Smooth muscle cell of the brain vasculature (primary cell): ENCODE measurements at regions not wholly inside any gene's neighbourhood (a gene's known extent, or its start where the extent isn't known, plus 50 kb on each side); places are given as distances from the start of the nearest gene placed in this dataset.
A peak's percentile ranks its signal among the peaks of the same experiment; 100 is the strongest.
"Not testable (repeated sequence)": the region's sequence is repeated elsewhere in the genome, so short reads cannot be mapped to it uniquely, and the experiment has no call there.

Source experiments
- DNase-seq: peaks from one replicate; pipeline ENCODE4 v3.0.0-alpha.2; 2012; ENCODE audit warnings: low read depth, low spot score

DNA sequence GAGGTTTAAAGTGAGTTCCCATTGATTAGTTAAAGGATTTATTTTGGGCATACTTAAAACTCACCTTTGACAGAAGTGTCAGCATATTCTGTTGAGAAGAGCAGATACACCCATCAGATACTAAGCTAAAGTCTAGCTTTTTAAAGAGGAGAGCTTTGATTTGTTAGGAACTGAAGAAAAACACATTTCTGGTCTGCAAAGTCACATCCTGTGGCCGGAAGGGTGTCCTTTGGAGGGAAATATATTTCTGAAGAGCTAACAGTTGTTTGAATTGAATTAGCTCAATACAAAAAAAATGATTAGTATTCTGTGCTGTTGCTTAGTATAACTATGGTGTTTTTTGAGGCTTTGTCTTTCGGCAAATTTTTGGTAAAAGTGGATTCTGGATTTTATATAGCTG, 302.7 kb downstream of the RFPL4B start:
- DNase-seq: no peak

DNA sequence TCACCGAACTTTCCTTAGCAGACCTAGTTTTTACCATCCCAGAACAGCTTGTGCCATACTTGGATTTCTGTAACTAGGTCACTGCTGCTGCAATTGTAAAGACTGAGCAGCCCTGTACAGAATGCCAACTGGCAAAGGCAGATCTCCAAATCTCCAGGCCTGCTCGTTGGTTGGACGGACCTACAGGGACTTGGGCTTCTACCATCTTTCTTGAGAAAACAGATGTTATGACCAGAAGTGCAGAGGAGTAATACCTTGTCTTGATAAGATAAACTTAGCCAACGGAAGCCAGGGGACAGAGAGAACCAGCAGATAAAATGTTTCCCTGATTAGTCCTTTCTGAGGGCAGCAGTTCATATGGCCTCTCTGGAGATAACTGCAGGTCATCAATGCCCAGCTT, 304.1 kb downstream of the RFPL4B start:
- DNase-seq: no peak

DNA sequence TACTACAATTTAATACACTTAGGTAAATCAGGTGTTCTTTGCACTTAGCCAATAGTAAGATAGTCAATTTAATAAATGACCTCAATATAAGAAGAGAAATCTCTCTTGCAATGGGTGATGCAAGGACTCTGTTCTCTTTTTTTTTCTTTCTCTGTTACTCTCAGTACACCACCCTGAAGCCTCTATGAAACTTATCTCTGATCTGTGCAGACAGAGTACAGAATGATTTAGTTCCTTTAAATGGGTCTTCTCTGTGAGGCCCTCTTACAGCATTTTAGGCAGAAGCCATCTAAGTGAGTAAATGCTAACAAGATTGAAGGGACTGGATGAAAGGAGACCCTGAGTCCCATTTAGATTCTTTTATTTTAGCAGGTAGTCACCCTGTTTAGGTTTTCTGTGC, 312.8 kb downstream of the RFPL4B start:
- DNase-seq: no peak

- no peak for DNase-seq
These were observed 313.5 kb downstream of the RFPL4B start for GRCh38 chr6:112660626-112661025.

- DNase-seq: no peak
These were observed 316.6 kb downstream of the RFPL4B start for GRCh38 chr6:112663698-112664097.

DNA sequence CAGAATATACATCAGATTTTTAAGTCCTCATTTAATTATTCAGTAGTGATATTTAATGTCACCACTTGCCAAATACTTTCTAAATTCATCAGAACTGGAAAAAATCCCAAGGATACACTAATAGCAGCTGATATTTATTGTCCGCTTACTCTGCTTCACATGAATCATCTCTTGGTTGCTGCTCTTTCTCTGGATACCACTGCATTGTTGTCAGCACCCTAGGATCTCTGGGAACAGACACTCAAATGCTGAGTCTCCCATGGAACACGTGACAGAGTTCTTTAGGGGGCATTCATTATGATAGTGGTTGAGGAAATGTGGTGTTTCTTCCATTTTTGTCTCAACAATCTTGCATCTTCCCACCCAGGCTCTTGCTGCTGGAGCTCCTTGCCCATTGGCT, 318.0 kb downstream of the RFPL4B start:
- DNase-seq: no peak

DNA sequence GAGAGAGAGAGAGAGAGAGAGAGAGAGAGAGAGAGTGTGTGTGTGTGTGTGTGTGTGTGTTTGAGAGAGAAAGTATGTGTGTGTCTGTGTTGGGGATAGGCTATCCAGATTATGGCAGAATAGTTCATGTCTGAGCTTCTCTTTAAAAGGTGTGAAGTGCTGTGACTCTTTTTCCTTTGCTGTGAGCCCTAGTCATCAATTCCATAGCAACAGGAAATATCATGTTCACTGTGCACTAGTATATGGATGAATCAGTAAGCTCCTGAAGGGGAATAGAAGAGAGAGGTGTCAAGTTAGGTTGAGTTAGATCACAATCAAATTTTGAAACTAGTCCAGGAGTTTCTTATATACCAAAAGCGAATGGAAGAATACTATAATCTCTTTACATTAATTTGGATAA, 318.7 kb downstream of the RFPL4B start:
- no peak for DNase-seq

- DNase-seq: no peak
These were observed 320.3 kb downstream of the RFPL4B start for GRCh38 chr6:112667427-112667826.

DNA sequence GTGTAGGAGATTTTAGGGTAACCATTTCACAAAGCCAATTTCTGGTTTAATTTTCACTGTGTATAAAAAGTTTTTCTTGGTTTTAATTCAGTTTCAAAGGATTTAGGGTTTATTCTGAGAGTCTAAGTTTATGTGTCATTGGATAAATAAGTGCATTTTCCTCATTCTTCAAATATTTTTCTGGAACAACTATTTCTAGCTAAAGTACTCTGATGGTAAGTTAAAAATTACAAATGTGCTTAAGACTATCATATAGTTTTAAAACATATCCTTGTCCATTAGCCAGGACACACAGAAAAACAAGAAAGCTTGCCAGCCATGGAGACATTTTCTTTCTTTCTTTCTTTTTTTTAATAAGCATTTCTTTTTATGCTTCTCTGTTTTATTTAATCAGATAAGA, 333.0 kb downstream of the RFPL4B start:
- no peak for DNase-seq

- DNase-seq: no peak
These were observed 334.9 kb downstream of the RFPL4B start for GRCh38 chr6:112682071-112682470.

- DNase-seq: no peak
These were observed 336.0 kb downstream of the RFPL4B start for GRCh38 chr6:112683106-112683505.

DNA sequence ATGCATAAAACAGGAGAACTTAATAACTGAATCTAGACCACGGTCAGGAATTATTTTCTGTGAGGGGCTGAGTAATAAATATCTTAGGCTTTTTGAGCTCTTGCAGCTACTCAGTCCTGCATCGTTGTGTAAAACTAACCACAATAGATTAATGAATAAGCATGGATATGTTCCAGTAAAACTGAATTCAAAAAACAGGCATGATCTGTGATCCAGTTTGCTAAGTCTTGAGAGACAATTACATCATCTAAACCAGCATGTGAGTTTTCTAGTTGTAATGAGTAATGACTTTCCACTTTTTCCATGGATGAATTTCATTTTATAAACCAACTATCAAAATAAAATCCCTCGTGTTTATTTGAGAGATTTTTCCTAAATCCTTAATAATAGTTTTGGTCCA, 336.8 kb downstream of the RFPL4B start:
- no peak for DNase-seq

- DNase-seq: not testable (repeated sequence)
These were observed 338.5 kb downstream of the RFPL4B start for GRCh38 chr6:112685521-112686220.

DNA sequence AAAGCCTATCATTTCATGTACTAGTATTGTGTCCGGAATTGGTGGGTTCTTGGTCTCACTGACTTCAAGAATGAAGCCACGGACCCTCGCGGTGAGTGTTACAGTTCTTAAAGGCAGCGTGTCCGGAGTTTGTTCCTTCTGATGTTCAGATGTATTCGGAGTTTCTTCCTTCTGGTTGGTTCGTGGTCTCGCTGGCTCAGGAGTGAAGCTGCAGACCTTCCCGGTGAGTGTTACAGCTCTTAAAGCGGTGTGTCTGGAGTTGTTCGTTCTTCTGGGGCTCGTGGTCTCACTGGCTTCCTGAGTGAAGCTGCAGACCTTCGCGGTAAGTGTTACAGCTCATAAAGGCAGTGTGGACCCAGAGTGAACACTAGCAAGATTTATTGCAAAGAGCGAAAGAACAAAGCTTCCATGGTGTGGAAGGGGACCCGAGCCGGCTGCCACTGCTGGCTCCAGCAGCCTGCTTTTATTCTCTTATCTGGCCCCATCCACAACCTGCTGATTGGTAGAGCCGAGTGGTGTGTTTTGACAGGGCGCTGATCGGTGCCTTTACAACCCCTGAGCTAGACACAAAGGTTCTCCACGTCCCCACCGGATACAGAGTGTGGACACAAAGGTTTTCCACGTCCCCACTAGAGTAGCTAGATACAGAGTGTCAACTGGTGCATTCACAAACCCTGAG, 341.5 kb downstream of the RFPL4B start:
- DNase-seq: not testable (repeated sequence)

DNA sequence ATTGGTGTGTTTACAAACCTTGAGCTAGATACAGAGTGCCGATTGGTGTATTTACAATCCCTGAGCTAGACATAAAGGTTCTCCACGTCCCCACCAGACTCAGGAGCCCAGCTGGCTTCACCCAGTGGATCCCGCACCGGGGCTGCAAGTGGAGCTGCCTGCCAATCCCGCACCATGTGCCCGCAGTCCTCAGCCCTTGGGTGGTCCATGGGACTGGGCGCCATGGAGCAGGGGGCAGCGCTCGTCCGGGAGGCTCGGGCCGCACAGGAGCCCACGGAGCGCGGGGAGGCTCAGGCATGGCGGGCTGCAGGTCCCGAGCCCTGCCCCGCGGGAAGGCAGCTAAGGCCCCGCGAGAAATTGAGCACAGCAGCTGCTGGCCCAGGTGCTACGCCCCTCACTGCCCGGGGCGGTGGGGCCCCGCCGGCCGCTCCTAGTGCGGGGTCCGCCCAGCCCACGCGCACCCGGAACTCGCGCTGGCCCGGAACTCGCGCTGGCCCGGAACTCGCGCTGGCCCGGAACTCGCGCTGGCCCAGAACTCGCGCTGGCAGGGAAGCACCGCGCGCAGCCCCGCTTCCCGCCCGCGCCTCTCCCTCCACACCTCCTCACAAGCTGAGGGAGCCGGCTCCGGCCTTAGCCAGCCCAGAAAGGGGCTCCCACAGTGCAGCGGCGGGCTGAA, 342.2 kb downstream of the RFPL4B start:
- not testable (repeated sequence) for DNase-seq

- DNase-seq: no peak
These were observed 343.5 kb downstream of the RFPL4B start for GRCh38 chr6:112690497-112691202.

GRCh38 chr6:112691289-112691688, 344.2 kb downstream of the RFPL4B start:
- no peak for DNase-seq

DNA sequence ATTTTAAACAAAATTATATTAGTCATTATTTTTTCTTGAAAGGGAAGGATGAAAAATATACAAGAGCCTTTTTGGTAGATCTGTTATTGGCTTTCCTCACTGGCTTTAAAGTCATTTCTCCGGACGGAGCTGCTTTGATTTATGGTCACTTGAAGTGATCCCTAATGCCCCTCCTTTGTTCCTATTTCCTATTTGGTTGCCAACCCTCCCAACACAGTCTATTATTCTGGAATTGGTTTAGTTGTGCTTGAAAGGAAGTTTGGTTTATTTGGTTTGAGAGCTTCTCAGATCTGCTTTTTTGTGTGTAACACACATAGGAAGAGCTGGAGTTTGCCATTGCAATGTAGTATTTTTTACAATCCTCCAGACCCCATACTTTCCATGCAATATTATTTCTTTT, 347.9 kb downstream of the RFPL4B start:
- no peak for DNase-seq

GRCh38 chr6:112697265-112697664, 350.1 kb downstream of the RFPL4B start:
- no peak for DNase-seq

DNA sequence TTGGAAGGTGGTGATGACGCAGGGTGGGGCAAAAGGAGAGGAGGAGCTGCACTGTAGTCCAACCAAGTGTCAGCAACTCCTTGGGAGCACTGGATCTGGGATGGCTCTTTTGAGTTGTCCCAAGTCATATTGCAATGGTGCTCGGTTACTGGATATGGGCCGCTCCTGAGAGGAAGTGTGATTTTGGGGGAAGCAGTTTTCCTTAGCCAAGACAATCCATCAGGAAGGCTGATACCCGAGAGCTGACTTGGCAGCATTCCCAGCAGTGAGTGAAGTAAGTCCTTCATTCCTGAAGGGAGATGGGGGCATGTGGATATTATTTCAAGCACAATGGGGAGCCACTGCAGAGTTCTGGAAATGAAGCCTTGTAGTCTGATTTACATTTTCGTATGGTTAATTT, 354.1 kb downstream of the RFPL4B start:
- DNase-seq: peak; percentile 76

DNA sequence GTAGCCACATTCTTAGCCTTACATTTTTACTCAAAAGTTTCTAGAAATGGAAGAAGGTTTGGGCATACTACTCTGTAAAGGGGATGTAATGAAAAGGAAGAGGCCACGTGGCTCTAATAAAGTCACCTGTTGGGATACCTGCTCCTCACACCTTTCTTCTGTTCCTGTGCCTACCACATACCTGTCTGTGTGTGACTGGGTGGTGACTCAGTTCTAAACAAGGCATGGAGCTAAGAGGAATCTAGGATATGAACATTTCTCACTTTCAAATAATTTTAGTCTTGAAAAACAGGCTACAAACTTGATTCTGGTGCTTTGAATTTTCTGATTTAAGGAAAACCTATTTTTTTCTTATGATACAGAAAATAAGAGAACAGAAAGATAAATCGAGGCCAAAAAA, 363.6 kb downstream of the RFPL4B start:
- no peak for DNase-seq

GRCh38 chr6:112713402-112713801, 366.3 kb downstream of the RFPL4B start:
- no peak for DNase-seq
